ENCODE measurements at regions not wholly inside any gene's neighbourhood (a gene's known extent, or its start where the extent isn't known, plus 50 kb on each side); places are given as distances from the start of the nearest gene placed in this dataset.

DNA sequence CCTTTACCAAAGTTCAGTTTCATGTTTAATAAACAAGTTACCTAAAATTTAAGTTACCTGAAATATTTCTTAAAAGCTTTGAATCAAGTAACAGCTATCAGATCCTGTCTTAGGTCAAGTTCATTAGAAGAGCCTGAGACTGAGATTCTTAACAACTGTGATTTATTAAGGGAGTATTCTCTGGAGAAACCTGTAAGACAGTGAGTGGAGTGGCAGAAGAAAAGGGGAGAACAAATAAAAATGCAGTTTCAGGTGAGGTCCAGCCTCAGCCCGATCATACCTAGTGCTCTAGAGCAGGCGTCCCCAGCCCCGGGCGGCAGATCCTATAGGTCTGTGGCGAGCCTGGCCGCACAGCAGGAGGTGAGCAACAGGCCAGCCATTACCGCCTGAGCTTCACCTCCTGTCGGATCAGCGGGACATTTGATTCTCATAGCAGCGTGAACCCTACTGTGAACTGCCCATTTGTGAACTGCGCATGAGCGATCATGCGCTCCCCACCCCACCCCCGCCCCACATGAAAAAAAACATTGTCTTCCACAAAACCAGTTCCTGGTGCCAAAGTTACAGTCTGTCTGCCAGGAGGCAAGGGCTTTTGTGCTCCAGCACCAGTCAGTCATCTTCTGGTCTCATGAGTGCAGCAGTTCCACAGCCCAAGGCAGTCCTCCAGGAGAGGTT, 59.2 kb upstream of the ADGRB3 start (continued):
- TF ChIP-seq, protein P1, sequence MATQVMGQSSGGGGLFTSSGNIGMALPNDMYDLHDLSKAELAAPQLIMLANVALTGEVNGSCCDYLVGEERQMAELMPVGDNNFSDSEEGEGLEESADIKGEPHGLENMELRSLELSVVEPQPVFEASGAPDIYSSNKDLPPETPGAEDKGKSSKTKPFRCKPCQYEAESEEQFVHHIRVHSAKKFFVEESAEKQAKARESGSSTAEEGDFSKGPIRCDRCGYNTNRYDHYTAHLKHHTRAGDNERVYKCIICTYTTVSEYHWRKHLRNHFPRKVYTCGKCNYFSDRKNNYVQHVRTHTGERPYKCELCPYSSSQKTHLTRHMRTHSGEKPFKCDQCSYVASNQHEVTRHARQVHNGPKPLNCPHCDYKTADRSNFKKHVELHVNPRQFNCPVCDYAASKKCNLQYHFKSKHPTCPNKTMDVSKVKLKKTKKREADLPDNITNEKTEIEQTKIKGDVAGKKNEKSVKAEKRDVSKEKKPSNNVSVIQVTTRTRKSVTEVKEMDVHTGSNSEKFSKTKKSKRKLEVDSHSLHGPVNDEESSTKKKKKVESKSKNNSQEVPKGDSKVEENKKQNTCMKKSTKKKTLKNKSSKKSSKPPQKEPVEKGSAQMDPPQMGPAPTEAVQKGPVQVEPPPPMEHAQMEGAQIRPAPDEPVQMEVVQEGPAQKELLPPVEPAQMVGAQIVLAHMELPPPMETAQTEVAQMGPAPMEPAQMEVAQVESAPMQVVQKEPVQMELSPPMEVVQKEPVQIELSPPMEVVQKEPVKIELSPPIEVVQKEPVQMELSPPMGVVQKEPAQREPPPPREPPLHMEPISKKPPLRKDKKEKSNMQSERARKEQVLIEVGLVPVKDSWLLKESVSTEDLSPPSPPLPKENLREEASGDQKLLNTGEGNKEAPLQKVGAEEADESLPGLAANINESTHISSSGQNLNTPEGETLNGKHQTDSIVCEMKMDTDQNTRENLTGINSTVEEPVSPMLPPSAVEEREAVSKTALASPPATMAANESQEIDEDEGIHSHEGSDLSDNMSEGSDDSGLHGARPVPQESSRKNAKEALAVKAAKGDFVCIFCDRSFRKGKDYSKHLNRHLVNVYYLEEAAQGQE (IDR thresholded peaks at IDR 0.05; ENCODE audit: borderline replicate concordance) = peak; percentile 29; the same call in 1 of the 2 replicates
- TF ChIP-seq, protein P1 (CRISPR knock-in tag; IDR thresholded peaks at IDR 0.05; ENCODE audit: low read depth) = no peak
- TF ChIP-seq MLX (CRISPR knock-in tag; conservative IDR thresholded peaks at IDR 0.05) (no peak), GABPB2 (CRISPR knock-in tag; conservative IDR thresholded peaks at IDR 0.05) (no peak), KLF16 (IDR thresholded peaks at IDR 0.05) (no peak), CEBPB (tag; IDR thresholded peaks at IDR 0.05) (no peak), CTCF (IDR thresholded peaks at IDR 0.05 in 2 of 3, conservative IDR thresholded peaks at IDR 0.05 in 1 of 3; ENCODE audit: insufficient read depth in 2 of 3, low read depth in 1 of 3, low read length in 3 of 3) (0 out of 6 replicates have a peak, but pooled peaks have one; percentile 4 to 23 (median 21)), NFATC3 (IDR thresholded peaks at IDR 0.05) (no peak), EWSR1 (IDR thresholded peaks at IDR 0.05; ENCODE audit: borderline replicate concordance, low read depth, partially characterized antibody) (no peak), MAZ (CRISPR knock-in tag; conservative IDR thresholded peaks at IDR 0.05 in 1 of 2, IDR thresholded peaks at IDR 0.05 in 1 of 2) (peak in 1 of 2 experiments; percentile 70; a peak in 1 of 4 replicates), ZNF253 (CRISPR knock-in tag; conservative IDR thresholded peaks at IDR 0.05) (no peak), ETV1 (tag; conservative IDR thresholded peaks at IDR 0.05; ENCODE audit: low read depth) (no peak), DDX20 (tag; IDR thresholded peaks at IDR 0.05; ENCODE audit: low read depth) (no peak), NKRF (IDR thresholded peaks at IDR 0.05; ENCODE audit: borderline replicate concordance) (no peak), RFX1 (IDR thresholded peaks at IDR 0.05) (no peak)

Data from K562 (cell line).